ENCODE measurements at regions not wholly inside any gene's neighbourhood (a gene's known extent, or its start where the extent isn't known, plus 50 kb on each side); places are given as distances from the start of the nearest gene placed in this dataset.

- TF ChIP-seq YY1 (IDR thresholded peaks at IDR 0.05; ENCODE audit: insufficient read depth, insufficient read length) = no peak
- TF ChIP-seq SUZ12 (IDR thresholded peaks at IDR 0.05; ENCODE audit: extremely low read depth, insufficient read depth, insufficient read length) = no peak
These were observed 1022.2 kb upstream of the PIK3C3 start for GRCh38 chr18:40932862-40933261.

Data from NT2/D1 (cell line).